ENCODE measurements at regions not wholly inside any gene's neighbourhood (a gene's known extent, or its start where the extent isn't known, plus 50 kb on each side); places are given as distances from the start of the nearest gene placed in this dataset.

DNA sequence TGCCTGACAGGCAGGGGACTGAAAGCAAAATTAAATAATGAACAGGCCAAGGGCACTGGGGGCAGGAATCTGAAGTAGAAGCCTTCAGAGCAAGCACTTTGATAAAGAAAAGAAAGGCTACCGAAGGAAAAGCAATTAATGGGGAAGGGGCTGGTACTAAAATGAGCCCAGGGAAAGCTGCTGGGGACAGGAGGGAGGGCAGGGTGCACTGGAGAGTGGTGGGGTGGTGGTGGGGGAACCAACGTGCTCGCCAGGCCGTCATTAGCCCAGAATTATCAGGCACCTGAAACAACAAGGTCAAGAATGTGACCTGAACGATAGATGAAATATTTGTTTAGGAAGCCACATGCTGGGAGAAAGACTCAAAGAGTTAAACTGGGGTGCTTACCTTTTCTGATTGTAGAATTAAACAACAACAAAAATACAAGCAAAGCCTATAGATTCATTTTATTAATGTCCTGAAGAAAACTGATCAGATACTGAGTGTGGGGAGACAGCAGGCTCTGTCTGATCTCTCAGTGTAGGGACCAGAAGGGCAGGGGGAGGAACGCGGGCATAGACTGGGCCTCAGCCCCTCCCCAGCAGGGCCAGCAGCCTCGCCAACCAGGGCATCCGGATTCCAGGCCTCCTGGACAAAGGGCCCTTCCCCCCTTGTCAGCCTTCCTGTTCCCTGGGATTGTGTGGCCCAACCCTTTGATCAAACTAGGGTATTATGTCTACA, 239.7 kb upstream of the KLF3 start (continued):
- TF ChIP-seq YEATS4 (CRISPR knock-in tag; IDR thresholded peaks at IDR 0.05; ENCODE audit: borderline replicate concordance) (0 out of 2 replicates have a peak, but pooled peaks have one; percentile 26), HOXA7 (CRISPR knock-in tag; IDR thresholded peaks at IDR 0.05) (no peak), KDM4B (CRISPR knock-in tag; IDR thresholded peaks at IDR 0.05) (0 out of 2 replicates have a peak, but pooled peaks have one; percentile 33), ATF2 (CRISPR knock-in tag; IDR thresholded peaks at IDR 0.05) (peak; percentile 59), ZNF441 (CRISPR knock-in tag; IDR thresholded peaks at IDR 0.05; ENCODE audit: borderline replicate concordance) (0 out of 2 replicates have a peak, but pooled peaks have one; percentile 22), PHB2 (IDR thresholded peaks at IDR 0.05; ENCODE audit: partially characterized antibody) (no peak), ZBTB49 (CRISPR knock-in tag; IDR thresholded peaks at IDR 0.05; ENCODE audit: borderline replicate concordance) (no peak), TRAFD1 (CRISPR knock-in tag; IDR thresholded peaks at IDR 0.05; ENCODE audit: borderline replicate concordance) (no peak), NCOA2 (CRISPR knock-in tag; IDR thresholded peaks at IDR 0.05) (peak; percentile 80), SALL2 (CRISPR knock-in tag; IDR thresholded peaks at IDR 0.05) (0 out of 2 replicates have a peak, but pooled peaks have one; percentile 35), GPN1 (CRISPR knock-in tag; IDR thresholded peaks at IDR 0.05; ENCODE audit: borderline replicate concordance) (no peak), ELF3 (CRISPR knock-in tag; IDR thresholded peaks at IDR 0.05) (peak; percentile 75), ZGPAT (CRISPR knock-in tag; IDR thresholded peaks at IDR 0.05) (peak; percentile 79), ZNF7 (CRISPR knock-in tag; IDR thresholded peaks at IDR 0.05) (no peak), MTA3 (CRISPR knock-in tag; IDR thresholded peaks at IDR 0.05) (no peak), FOXA3 (CRISPR knock-in tag; IDR thresholded peaks at IDR 0.05) (peak; percentile 62), ZNF235 (CRISPR knock-in tag; IDR thresholded peaks at IDR 0.05; ENCODE audit: borderline replicate concordance) (no peak)
- TF ChIP-seq, protein P1, sequence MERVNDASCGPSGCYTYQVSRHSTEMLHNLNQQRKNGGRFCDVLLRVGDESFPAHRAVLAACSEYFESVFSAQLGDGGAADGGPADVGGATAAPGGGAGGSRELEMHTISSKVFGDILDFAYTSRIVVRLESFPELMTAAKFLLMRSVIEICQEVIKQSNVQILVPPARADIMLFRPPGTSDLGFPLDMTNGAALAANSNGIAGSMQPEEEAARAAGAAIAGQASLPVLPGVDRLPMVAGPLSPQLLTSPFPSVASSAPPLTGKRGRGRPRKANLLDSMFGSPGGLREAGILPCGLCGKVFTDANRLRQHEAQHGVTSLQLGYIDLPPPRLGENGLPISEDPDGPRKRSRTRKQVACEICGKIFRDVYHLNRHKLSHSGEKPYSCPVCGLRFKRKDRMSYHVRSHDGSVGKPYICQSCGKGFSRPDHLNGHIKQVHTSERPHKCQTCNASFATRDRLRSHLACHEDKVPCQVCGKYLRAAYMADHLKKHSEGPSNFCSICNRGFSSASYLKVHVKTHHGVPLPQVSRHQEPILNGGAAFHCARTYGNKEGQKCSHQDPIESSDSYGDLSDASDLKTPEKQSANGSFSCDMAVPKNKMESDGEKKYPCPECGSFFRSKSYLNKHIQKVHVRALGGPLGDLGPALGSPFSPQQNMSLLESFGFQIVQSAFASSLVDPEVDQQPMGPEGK (CRISPR knock-in tag; IDR thresholded peaks at IDR 0.05) = peak; percentile 96
- TF ChIP-seq, protein P2, sequence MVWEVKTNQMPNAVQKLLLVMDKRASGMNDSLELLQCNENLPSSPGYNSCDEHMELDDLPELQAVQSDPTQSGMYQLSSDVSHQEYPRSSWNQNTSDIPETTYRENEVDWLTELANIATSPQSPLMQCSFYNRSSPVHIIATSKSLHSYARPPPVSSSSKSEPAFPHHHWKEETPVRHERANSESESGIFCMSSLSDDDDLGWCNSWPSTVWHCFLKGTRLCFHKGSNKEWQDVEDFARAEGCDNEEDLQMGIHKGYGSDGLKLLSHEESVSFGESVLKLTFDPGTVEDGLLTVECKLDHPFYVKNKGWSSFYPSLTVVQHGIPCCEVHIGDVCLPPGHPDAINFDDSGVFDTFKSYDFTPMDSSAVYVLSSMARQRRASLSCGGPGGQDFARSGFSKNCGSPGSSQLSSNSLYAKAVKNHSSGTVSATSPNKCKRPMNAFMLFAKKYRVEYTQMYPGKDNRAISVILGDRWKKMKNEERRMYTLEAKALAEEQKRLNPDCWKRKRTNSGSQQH (CRISPR knock-in tag; IDR thresholded peaks at IDR 0.05; ENCODE audit: low read depth) = 0 out of 2 replicates have a peak, but pooled peaks have one; percentile 44
